HepG2 (cell line): ENCODE measurements at regions not wholly inside any gene's neighbourhood (a gene's known extent, or its start where the extent isn't known, plus 50 kb on each side); places are given as distances from the start of the nearest gene placed in this dataset.

Experiments
- ATAC-seq: fragments of 200-7000 bp; cut with Tn5 transposase; 3 replicates; pipeline ENCODE4 v1.9.1; 2020; ENCODE audit warnings: mild to moderate bottlenecking, moderate library complexity
- BruUV-seq: library from RNA; stranded (reverse); fragments of 400-500 nt; replicated peaks from 2 replicates; lab custom pipeline; 2021; lab: Mats Ljungman, UMichigan
- CTCF ChIA-PET: fragments of 300-600 bp; formaldehyde crosslinking; extraction: SDS; loops from one replicate; lab custom pipeline; 2021; ENCODE audit warnings: low total read pairs, inconsistent platforms, low intra/inter-chr PET ratio; lab: Yijun Ruan, JAX
- POLR2A ChIA-PET: fragments of 350-600 bp; sonication (Branson Sonifier 250); formaldehyde crosslinking; loops from one replicate; lab custom pipeline; 2020; ENCODE audit warnings: antibody characterized with exemption, inconsistent platforms; lab: Yijun Ruan, JAX
- DNase-seq: peaks from one replicate; pipeline ENCODE4 v3.0.0-alpha.2; 2015; ENCODE audit warnings: low spot score
- FAIRE-seq: peaks from 3 replicates; lab custom pipeline; 2011; peaks lifted over from hg19 to GRCh38; lab: Jason Lieb, UNC
- H2AFZ ChIP-seq: one replicate; pipeline ENCODE4 v1.6.1; 2011; ENCODE audit warnings: low read length, inconsistent platforms
- H3K27ac ChIP-seq: fragments of 300-600 bp; 3 replicates; pipeline ENCODE4 v1.8.0; 2011; ENCODE audit warnings: mixed run types, mild to moderate bottlenecking, mixed read lengths, low read length, inconsistent platforms; ENCODE audit not compliant: insufficient read depth; ENCODE audit errors: extremely low read length
- H3K27me3 ChIP-seq, 2 experiments: fragments of 200-600 bp in 1 of 2; 2 replicates in 1 of 2; 3 replicates in 1 of 2; pipeline versions ENCODE4 v1.6.0 to v1.8.0; 2011; ENCODE audit warnings: low read length in 2 of 2, mild to moderate bottlenecking in 2 of 2, moderate library complexity in 2 of 2, inconsistent platforms in 1 of 2; ENCODE audit not compliant: insufficient read depth in 2 of 2, control insufficient read depth in 1 of 2
- H3K36me3 ChIP-seq, 2 experiments: fragments of 200-600 bp in 1 of 2; replicated peaks in 1 of 2; 2 replicates in 1 of 2; 3 replicates in 1 of 2; pipeline versions ENCODE4 v1.5.1 to v1.8.0; 2011; ENCODE audit warnings: low read length in 2 of 2, inconsistent platforms in 1 of 2; ENCODE audit not compliant: insufficient read depth in 2 of 2, control insufficient read depth in 1 of 2
- H3K4me1 ChIP-seq: 2 replicates; pipeline ENCODE4 v1.5.1; 2012; ENCODE audit warnings: low read length, inconsistent platforms; ENCODE audit not compliant: insufficient read depth
- H3K4me2 ChIP-seq: 2 replicates; pipeline ENCODE4 v1.6.0; 2011; ENCODE audit warnings: low read depth, low read length, inconsistent platforms
- H3K4me3 ChIP-seq, 3 experiments: fragments of 200-600 bp in 1 of 3; sonication (generic), shearing (Covaris generic) in 1 of 3; replicated peaks in 1 of 3; 2 replicates each; pipeline ENCODE4 v1.5.1; 2011 to 2016; ENCODE audit warnings: low read length in 3 of 3, inconsistent platforms in 2 of 3, low read depth in 2 of 3, mild to moderate bottlenecking in 2 of 3, control low read depth in 1 of 3, mixed read lengths in 1 of 3; ENCODE audit not compliant: insufficient read depth in 1 of 3
- H3K79me2 ChIP-seq: one replicate; pipeline ENCODE4 v1.6.1; 2011; ENCODE audit warnings: low read length, inconsistent platforms; ENCODE audit not compliant: insufficient read depth
- H3K9ac ChIP-seq: 2 replicates; pipeline ENCODE4 v1.6.0; 2011; ENCODE audit warnings: mild to moderate bottlenecking, low read depth, low read length, inconsistent platforms; ENCODE audit not compliant: insufficient read depth
- H3K9me3 ChIP-seq: 2 replicates; pipeline ENCODE4 v1.5.1; 2012; ENCODE audit warnings: mild to moderate bottlenecking, low read length
- H4K20me1 ChIP-seq: 2 replicates; pipeline ENCODE4 v1.6.0; 2011; ENCODE audit warnings: inconsistent platforms, mild to moderate bottlenecking, low read length, moderate library complexity; ENCODE audit not compliant: insufficient read depth
- ELF3 ChIP-seq: IDR thresholded peaks from 2 replicates; pipeline ENCODE4 v1.6.1; 2016; ENCODE audit warnings: missing genetic modification reagents, missing compliant biosample characterization
- KDM5B ChIP-seq: sonication (generic); formaldehyde crosslinking; IDR thresholded peaks from 2 replicates; pipeline ENCODE4 v1.4.0; 2020; ENCODE audit warnings: missing genetic modification reagents, mild to moderate bottlenecking, borderline replicate concordance
- PHF21A ChIP-seq: sonication (generic); formaldehyde crosslinking; IDR thresholded peaks from 2 replicates; pipeline ENCODE4 v1.5.0; 2020; ENCODE audit warnings: mild to moderate bottlenecking, missing genetic modification reagents
- SP140L ChIP-seq: sonication (generic); formaldehyde crosslinking; IDR thresholded peaks from 2 replicates; pipeline ENCODE4 v1.4.0; 2020; ENCODE audit warnings: missing genetic modification reagents, borderline replicate concordance
- SRF ChIP-seq: IDR thresholded peaks from 2 replicates; pipeline ENCODE4 v1.6.1; 2011; ENCODE audit warnings: mild to moderate bottlenecking, low read depth, low read length, moderate library complexity
- SSRP1 ChIP-seq: IDR thresholded peaks from 2 replicates; pipeline ENCODE4 v1.6.1; 2016; ENCODE audit warnings: control low read depth
- TOE1 ChIP-seq: sonication (generic); formaldehyde crosslinking; IDR thresholded peaks from 2 replicates; pipeline ENCODE4 v1.4.0; 2020; ENCODE audit warnings: mild to moderate bottlenecking, missing genetic modification reagents
- ZNF740 ChIP-seq: sonication (generic); formaldehyde crosslinking; IDR thresholded peaks from 2 replicates; pipeline ENCODE4 v1.4.0; 2020; ENCODE audit warnings: missing genetic modification reagents
- WGBS: methylation state at CpG from one replicate; pipeline ENCODE4 v1.1.6; 2017; ENCODE audit warnings: low lambda C conversion rate; 5-methylcytosine and 5-hydroxymethylcytosine counted together
- in situ Hi-C: cut with HindIII; loops from 2 replicates; pipeline ENCODE4 v1.10.0; 2017; ENCODE audit warnings: low pct_unique_long_range_greater_than_20kb; ENCODE audit not compliant: extremely low pct_ligation_motif_present
- intact Hi-C: fragments of 100-400 bp; cut with micrococcal nuclease; formaldehyde crosslinking; loops from one replicate; pipeline ENCODE4 v1.10.0; 2022; ENCODE audit not compliant: unreplicated experiment
- TF ChIP-seq, protein P1 (sequence below): sonication (generic); formaldehyde crosslinking; IDR thresholded peaks from 2 replicates; pipeline ENCODE4 v1.4.0; 2020; ENCODE audit warnings: missing genetic modification reagents, borderline replicate concordance
- TF ChIP-seq, protein P2 (sequence below): sonication (generic); formaldehyde crosslinking; IDR thresholded peaks from 2 replicates; pipeline ENCODE4 v1.4.0; 2020; ENCODE audit warnings: missing genetic modification reagents, borderline replicate concordance
- TF ChIP-seq, protein P3 (sequence below): sonication (generic); formaldehyde crosslinking; IDR thresholded peaks from 2 replicates; pipeline ENCODE4 v1.4.0; 2020; ENCODE audit warnings: missing genetic modification reagents, mild to moderate bottlenecking, borderline replicate concordance

DNA sequence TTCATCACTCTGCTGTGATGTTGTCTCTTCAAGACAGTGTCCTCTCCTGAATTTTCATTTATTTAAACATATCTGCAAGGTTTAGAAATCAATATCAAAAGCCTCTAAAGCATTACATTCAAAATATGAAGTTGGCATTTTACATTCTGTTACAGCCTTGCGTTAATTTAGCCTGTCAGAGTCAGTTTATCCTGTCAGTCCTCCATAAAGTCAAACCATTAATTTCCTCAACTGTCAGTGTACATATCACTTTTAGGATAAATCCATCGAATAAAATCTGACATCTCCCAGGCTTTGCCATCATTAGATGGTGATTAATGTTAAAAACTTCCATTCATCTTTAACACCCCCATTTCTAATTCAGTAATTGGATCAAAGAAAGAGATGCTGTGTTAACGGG, 77.0 kb downstream of the NPY start (continued):
- TF ChIP-seq, protein P1, sequence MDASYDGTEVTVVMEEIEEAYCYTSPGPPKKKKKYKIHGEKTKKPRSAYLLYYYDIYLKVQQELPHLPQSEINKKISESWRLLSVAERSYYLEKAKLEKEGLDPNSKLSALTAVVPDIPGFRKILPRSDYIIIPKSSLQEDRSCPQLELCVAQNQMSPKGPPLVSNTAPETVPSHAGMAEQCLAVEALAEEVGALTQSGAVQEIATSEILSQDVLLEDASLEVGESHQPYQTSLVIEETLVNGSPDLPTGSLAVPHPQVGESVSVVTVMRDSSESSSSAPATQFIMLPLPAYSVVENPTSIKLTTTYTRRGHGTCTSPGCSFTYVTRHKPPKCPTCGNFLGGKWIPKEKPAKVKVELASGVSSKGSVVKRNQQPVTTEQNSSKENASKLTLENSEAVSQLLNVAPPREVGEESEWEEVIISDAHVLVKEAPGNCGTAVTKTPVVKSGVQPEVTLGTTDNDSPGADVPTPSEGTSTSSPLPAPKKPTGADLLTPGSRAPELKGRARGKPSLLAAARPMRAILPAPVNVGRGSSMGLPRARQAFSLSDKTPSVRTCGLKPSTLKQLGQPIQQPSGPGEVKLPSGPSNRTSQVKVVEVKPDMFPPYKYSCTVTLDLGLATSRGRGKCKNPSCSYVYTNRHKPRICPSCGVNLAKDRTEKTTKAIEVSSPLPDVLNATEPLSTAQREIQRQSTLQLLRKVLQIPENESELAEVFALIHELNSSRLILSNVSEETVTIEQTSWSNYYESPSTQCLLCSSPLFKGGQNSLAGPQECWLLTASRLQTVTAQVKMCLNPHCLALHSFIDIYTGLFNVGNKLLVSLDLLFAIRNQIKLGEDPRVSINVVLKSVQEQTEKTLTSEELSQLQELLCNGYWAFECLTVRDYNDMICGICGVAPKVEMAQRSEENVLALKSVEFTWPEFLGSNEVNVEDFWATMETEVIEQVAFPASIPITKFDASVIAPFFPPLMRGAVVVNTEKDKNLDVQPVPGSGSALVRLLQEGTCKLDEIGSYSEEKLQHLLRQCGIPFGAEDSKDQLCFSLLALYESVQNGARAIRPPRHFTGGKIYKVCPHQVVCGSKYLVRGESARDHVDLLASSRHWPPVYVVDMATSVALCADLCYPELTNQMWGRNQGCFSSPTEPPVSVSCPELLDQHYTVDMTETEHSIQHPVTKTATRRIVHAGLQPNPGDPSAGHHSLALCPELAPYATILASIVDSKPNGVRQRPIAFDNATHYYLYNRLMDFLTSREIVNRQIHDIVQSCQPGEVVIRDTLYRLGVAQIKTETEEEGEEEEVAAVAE (CRISPR knock-in tag): no peak

- Histone ChIP-seq H3K4me1 (no peaks in the 10 kb centered on the region), H3K79me2 (no peaks in the 10 kb centered on the region), H3K27ac (no peak overlapping the region), H3K9ac (no peak overlapping the region), H3K4me2 (no peak overlapping the region), H3K9me3 (no peaks in the 10 kb centered on the region), H3K36me3 (no peaks in the 10 kb centered on the region), H3K4me3 (no peak overlapping the region), H2AFZ (no peak overlapping the region), H3K27me3 (peaks cover 2 to 12% of the 10 kb centered on the region in 2 experiments; a peak in 1 of 5 replicates), H4K20me1 (no peaks in the 10 kb centered on the region)
- DNase-seq: no peak
- WGBS: 0% methylated on average over 1 of the region's 1 CpG
- ChIA-PET POLR2A (no interaction called here), CTCF (no interaction called here)
- intact Hi-C loops (no loop called here), in situ Hi-C loops (no loop called here)
- FAIRE-seq: no peak
- BruUV-seq: no TSS peak
- ATAC-seq: no peak
- TF ChIP-seq, protein P2, sequence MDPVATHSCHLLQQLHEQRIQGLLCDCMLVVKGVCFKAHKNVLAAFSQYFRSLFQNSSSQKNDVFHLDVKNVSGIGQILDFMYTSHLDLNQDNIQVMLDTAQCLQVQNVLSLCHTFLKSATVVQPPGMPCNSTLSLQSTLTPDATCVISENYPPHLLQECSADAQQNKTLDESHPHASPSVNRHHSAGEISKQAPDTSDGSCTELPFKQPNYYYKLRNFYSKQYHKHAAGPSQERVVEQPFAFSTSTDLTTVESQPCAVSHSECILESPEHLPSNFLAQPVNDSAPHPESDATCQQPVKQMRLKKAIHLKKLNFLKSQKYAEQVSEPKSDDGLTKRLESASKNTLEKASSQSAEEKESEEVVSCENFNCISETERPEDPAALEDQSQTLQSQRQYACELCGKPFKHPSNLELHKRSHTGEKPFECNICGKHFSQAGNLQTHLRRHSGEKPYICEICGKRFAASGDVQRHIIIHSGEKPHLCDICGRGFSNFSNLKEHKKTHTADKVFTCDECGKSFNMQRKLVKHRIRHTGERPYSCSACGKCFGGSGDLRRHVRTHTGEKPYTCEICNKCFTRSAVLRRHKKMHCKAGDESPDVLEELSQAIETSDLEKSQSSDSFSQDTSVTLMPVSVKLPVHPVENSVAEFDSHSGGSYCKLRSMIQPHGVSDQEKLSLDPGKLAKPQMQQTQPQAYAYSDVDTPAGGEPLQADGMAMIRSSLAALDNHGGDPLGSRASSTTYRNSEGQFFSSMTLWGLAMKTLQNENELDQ (CRISPR knock-in tag): no peak
- TF ChIP-seq ZNF740 (CRISPR knock-in tag) (no peak), ELF3 (CRISPR knock-in tag) (no peak), PHF21A (no peak), KDM5B (CRISPR knock-in tag) (no peak), TOE1 (CRISPR knock-in tag) (no peak), SSRP1 (CRISPR knock-in tag) (no peak), SRF (no peak), SP140L (CRISPR knock-in tag) (no peak)
- TF ChIP-seq, protein P3, sequence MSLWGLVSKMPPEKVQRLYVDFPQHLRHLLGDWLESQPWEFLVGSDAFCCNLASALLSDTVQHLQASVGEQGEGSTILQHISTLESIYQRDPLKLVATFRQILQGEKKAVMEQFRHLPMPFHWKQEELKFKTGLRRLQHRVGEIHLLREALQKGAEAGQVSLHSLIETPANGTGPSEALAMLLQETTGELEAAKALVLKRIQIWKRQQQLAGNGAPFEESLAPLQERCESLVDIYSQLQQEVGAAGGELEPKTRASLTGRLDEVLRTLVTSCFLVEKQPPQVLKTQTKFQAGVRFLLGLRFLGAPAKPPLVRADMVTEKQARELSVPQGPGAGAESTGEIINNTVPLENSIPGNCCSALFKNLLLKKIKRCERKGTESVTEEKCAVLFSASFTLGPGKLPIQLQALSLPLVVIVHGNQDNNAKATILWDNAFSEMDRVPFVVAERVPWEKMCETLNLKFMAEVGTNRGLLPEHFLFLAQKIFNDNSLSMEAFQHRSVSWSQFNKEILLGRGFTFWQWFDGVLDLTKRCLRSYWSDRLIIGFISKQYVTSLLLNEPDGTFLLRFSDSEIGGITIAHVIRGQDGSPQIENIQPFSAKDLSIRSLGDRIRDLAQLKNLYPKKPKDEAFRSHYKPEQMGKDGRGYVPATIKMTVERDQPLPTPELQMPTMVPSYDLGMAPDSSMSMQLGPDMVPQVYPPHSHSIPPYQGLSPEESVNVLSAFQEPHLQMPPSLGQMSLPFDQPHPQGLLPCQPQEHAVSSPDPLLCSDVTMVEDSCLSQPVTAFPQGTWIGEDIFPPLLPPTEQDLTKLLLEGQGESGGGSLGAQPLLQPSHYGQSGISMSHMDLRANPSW (CRISPR knock-in tag): no peak
Measured at GRCh38 chr7:24365606-24366005, 81.6 kb downstream of the NPY start.
